ENCODE measurements at regions not wholly inside any gene's neighbourhood (a gene's known extent, or its start where the extent isn't known, plus 50 kb on each side); places are given as distances from the start of the nearest gene placed in this dataset.

DNA sequence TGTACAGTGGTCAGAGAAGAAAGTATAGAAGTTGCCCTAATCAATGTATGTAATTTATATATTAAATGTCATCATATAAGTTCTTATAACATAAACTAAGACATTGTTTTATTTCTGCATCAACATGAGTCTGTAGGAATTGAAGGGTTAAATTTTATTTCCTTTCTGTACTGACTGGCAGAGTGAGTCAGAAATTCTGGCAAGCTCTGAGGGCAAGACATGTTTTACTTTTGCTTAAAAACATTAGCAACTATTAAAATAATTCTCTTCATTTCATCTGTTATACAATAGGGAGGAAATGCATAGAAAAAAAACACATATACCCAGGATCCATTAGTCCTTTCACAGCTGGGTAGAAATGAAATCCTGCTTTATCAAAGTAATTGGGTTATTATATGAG lies 171.4 kb upstream of the ALCAM start:
- peak; percentile 7 for DNase-seq (ENCODE audit: low spot score)

DNA sequence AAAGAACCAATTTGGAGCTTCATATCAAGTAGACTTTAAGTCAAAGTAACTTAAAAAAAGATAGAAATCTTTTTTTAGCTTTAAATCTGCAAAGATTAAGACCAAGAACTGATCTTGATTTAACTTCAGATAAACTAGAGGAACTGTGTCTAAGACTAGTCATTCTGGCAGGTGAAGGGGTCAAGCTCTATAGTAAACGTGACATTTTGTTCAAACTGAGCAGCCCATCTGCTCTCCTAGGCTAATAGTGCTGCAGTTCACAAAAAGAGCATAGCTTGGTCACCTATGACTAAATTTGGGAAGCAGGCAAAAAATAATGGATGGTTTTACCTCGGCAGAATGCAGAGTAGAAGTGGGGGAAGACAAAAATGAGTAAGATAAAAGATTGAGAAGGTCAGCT lies 168.8 kb upstream of the ALCAM start:
- no peak for DNase-seq (ENCODE audit: low spot score)

DNA sequence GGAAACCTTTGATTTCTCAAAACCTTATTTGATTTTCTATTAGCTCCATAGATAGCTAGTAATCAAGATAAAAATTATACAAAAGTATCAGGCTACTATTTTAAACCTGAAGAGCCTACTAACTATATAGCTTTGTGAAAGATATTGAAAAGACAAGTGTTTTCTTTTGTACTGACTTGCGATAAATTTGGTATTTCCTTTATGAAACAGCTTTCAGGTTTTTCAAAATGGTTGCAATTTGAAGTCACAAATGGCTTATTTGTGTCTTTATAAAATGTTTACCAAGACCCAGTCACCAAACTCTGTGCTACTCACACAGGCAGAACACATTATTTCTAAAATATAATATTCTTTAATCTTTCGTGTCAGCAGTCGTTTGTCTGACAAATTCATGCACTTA lies 167.5 kb upstream of the ALCAM start:
- DNase-seq (ENCODE audit: low spot score) = no peak

DNA sequence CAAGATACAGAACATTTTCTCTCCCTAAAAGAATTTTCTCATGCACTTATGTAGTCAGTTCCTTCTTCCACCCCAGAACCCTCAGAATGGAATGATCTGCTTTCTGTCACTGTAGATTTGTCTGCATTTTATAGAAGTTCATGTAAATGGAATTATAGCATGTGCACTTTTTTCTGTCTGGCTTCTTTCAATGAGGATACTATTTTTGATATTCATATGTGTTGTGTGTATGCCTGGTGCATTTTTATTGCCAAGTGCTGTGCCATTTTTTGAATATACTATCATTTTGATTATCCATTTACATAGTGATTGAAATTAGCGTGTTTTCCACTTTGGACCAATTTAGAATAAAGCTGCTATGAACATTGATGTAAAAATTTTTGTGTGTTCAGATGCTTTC lies 156.6 kb upstream of the ALCAM start:
- no peak for DNase-seq (ENCODE audit: low spot score)

DNA sequence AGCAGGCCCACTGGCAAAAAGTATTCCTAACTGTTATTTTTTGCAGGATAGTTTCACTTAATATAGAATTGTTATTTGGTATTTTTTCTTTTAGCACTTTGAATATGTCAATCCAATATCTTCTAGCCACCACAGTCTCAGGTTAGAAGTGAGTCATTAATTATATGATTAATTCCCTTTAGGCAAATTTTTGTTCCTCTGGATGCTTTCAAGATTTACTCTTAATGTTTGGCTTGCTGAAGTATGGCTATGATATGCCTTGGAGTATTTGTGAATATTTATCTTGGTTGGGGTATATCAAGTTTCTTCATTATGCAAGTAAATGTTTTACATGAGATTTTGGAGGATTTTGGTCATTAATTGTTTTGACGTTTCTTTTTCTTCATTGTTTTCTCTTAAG lies 152.1 kb upstream of the ALCAM start:
- DNase-seq (ENCODE audit: low spot score) = no peak

DNA sequence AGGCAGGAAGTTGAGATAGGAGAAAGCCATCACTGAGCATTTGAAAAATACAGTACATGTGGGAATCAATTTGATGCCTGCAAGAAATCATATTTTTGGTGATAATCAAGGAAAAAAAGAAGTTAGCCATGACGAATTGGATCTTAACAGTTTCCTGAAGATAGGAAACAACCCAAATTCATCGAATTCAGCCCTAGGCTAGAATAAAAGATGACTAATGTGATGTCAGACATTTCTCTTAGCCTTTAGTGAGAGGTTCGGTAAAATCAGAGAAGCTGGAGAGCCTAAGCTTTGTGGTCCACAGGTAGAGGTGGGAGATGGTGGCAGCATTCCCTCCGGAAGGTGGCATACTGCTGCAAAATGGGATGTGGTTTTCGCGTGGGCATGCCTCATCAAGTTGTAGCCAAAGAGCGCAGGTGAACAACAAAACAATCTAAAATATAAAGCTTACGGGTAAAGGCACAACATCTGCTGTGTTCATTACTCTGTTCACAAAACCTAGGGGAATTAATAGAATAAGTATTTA lies 144.1 kb upstream of the ALCAM start:
- DNase-seq (ENCODE audit: low spot score) = no peak

DNA sequence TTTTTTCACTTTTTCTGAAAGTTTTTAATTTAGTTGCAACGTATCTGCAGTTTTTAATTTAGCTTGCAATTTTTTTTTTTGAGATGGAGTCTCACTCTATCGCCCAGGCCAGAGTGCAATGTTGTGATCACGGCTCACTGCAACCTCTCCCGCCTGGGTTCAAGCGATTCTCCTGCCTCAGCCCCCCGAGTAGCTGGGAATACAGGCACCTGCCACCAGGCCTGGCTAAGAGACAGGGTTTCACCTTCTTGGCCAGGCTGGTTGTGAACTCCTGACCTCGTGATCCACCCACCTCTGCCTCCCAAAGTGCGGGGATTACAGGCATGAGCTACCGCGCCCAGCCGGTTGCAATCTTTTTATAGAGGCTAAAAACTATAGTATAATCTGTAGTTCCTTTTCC lies 142.9 kb upstream of the ALCAM start:
- no peak for DNase-seq (ENCODE audit: low spot score)

DNA sequence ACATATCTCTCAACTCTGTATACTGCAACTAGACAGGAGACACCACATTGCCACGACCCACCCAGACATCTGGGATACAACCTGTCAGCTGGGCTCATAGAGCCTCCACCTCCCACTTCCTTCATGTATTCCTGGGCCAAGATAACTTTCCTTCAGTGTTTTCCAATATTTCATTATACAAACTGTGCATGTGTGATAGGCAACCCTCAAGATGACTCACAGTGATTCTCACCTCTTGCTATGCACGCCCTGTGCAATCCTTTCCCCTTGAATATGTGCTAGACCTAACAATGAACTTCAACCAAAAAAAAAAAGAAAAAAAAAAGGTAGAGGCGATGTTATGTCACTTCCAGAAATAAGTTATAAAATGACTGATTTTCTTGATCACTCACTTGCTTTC lies 138.0 kb upstream of the ALCAM start:
- DNase-seq (ENCODE audit: low spot score) = peak; percentile 25

DNA sequence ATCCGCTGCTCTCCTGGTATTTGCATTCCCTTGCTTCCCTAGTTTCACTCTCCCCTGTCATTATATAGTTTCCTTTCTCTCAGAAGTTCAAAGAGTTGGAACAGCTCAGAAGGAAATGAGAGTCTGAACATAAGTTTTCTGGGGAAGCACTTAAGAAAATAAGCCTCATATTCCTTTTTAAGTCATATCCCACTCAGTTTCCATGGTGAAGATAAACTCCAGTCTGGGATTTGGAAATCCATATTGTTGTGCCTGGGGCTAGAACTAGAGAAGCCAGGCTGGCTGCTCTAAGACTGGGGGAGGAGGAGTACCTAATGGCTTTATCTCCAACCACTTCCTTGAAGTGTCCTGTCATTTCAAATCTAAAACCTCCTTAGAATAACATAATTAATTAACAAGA lies 134.2 kb upstream of the ALCAM start:
- DNase-seq (ENCODE audit: low spot score) = no peak

DNA sequence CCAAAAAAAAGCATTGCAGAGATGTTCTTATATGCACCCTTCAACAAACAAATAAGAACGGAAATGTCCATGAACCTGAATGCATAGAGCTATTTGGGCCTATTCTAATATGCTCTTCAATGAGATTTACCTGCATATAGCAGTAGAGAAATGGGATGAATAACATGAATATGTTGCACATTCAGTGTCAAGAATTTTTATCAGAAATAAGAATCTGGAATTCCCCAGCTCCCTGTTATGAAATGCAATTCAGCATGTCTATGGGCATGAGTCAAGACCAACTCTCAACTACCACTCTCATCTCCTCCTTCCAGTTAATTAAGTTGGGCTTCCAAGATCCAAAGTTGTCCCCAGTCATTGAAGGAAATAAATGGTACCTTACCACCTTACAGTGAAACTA lies 133.7 kb upstream of the ALCAM start:
- peak; percentile 15 for DNase-seq (ENCODE audit: low spot score)

DNA sequence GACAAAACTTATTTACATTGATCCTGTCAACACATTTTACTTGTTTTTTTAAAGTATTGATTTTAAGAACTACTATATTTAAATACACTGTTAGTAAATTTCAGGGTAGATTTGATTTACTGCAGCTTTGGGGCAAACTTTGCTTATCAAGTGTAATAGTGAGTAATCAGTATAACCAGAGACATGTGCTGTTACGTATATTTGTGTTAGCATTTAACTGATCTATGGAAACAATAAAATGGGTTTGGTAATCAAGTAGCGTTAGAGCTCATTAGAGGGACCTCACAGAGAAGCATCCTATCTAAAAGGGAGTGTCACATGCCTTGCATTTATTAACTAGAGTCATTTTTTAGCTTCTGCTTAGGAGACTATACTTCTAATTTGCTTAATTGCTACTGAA lies 131.5 kb upstream of the ALCAM start:
- DNase-seq (ENCODE audit: low spot score) = no peak

DNA sequence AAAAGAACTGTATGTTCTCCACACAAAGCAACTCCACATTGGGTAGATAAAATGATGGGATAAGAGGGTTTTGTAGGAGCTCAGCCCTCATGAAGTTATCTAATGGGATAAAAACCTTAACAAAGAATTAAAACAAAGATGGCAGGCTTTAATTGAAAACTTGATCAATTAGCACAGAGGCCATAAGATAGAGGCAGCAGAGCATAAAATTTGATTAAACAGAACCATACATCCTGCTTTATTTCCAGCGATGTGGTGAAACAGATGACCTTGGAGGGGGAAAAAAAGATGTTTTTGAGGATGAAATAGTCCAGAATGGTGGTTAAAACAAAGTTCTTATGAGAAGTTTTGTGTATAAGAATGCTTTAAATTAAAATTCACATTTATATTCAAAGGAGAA lies 130.9 kb upstream of the ALCAM start:
- DNase-seq (ENCODE audit: low spot score) = no peak

DNA sequence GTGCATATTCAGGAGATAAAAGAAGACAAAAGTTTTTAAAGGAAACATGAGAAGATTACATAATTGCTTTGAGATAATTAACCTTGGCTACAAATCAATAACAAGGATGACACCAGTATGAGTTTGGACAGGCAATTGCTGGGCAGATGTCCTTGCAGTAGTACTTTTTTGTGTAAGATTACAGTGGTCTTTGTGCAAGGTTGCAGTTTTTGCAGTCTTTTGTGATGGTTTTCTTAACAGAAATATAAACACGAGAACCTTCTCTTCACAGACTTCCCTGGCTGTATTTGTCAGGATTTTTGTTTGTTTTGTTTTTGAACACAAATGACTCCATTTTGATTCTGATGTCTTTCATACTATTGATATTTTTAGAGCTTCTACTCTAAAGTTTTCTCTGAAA lies 128.3 kb upstream of the ALCAM start:
- no peak for DNase-seq (ENCODE audit: low spot score)

DNA sequence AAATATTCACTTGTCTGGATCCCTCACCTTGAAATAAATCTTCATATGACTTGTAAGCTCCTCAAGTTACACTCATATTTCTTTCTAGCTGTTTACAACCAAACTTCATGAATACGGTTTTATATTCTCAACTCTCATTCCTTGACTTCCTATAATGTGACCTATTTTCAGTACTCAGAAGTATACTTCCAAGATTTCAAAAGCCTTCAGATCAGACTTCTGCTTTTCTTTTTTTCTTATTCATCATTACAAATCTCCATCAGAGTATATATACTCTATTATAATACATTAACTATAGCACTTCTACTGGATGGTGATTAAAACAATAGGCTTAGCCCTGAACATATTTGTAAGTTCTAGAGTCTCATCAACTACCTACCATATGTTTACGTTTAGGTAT lies 123.6 kb upstream of the ALCAM start:
- DNase-seq (ENCODE audit: low spot score) = no peak

DNA sequence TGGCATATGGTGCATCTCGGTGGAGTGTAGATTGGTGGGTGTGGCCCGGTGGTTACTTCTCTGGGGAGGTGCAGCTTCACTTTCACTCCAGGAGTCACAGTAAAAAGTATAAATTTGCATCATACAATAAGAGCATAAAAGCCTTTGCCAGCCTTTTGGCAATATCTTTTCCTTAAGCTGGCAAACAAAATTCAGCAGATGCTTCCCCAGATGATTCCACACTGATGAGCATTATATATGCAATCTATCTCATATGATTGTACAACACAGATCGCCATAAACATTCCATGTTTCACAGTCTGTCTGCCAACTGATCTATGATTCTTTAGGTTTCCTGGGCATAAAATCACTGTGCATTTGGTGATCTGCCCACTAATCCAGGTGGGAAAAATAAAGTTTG lies 120.2 kb upstream of the ALCAM start:
- DNase-seq (ENCODE audit: low spot score) = no peak

DNA sequence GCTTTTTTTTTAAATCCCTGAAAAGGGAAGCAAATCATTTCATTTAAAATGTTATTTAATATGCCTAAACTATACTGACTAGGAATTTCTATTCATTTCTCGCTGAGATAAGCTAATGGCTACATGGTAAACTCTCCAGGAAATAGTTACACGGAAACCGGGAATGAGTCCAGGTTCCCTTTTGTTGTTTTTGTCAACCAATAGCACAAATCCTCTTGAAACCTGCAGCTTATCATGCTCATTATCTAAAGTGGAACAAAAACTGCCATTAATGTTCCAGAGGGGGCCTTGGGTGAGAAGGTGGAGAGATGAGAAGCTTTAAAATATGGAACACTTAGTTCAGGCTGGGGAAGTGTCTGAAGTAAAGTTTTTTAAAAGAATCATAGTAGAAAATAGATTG lies 113.5 kb upstream of the ALCAM start:
- DNase-seq (ENCODE audit: low spot score) = no peak

DNA sequence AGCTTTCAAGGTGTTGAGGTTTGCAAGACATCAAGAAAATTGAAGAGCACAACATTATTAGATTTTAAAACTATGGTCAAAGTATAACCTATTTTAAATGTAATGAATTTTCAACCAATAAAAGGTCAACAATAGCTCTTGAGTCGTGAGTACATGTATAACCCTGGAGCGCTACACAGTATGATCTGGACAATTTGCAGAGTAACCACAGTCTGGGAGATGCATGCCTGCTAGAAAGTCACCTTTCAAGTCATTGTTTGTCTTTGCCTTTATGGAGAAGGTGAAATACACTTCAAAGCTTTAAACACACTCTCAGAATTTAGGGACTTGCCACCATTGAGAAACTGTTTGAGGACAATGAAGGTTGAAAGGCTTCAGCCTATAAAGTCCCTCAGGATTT lies 112.6 kb upstream of the ALCAM start:
- no peak for DNase-seq (ENCODE audit: low spot score)

DNA sequence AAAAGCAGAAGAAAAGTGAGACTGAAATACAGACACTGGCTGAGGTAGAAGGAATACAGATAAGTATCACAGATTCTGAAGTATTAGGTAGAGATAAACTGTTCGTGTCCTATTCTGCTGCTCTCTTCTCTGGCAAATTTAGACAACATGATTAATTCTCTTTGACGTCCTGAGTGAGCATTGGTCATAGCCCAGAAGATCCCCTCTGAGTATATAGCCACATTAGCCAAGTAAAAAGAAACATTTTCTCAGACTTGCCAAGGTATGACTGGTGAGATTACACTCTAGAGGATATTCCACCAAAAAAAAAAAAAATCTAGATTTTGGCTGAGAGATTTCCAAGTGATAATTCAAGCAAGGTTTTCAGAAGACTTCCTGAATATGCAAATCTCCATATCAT lies 111.4 kb upstream of the ALCAM start:
- DNase-seq (ENCODE audit: low spot score) = no peak

DNA sequence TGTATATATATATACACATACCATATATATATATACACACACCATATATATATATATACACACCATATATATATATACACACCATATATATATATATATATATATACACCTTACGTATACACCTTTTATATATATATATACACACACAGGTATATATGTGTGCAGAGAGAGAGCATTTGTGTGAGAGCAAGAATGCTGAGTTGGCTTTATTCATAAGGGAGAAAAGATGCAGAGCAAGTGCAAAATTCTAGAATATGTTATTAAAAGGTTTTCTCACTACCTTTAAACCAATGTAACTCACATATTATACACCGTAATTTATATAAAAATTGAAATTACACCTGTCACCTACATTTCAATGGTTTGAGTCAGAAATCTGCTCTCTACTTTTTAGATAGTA lies 107.2 kb upstream of the ALCAM start:
- no peak for DNase-seq (ENCODE audit: low spot score)

DNA sequence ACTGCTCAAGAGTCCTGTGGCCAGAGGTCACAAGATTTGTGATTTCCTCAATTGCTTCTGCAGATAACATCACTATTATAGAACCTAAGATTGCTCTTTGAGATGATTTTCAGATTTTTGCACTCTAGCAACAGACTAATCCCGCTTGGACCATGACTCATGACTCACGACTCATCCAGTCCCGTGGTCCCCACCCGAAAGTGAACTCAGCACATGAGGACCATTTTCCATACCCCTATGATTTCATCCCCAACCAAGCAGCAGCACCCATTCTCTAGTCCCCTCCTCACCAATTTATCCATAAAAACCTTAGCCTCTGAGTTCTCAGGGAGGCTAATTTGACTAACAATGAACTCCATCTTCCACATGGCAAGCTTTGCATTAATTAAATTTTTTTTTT lies 106.3 kb upstream of the ALCAM start:
- DNase-seq (ENCODE audit: low spot score) = no peak

DNA sequence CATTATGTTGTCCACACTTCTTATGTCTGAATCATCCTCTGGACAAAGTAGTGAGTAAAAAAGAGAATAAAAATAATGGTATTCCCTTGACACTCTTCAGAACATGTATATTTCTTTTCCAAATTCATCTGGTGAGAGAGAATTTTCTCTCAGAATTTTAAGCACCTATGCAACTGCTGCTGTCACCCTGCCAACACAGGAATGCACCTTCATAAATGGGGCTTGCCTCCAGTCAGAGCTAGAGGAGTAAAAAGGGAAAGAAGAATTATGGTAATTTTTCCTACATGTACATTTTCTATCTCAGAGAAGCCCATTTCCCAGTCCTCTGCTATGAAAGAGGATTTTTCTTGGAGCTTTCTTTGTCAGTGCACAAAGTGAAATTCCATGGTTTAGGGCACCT lies 92.2 kb upstream of the ALCAM start:
- DNase-seq (ENCODE audit: low spot score) = no peak

DNA sequence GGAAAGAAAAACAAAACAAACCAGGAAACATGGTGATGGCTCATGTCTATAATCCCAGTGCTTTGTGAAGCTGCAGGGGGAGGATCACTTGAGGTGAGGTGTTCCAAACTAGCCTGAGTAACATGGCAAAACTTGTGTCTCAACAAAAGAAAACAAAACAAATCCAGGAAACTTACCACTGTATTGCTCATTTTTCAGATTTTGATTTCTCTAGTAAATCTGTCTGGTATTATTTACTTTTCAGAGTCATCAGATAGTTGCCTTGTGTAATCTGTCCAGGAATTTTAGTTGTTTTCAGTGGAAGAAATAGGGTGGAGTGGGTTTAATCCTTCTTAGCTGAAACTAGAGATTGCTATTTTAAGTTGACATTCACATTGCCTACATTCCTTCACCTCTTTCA lies 91.8 kb upstream of the ALCAM start:
- peak; percentile 54 for DNase-seq (ENCODE audit: low spot score)

DNA sequence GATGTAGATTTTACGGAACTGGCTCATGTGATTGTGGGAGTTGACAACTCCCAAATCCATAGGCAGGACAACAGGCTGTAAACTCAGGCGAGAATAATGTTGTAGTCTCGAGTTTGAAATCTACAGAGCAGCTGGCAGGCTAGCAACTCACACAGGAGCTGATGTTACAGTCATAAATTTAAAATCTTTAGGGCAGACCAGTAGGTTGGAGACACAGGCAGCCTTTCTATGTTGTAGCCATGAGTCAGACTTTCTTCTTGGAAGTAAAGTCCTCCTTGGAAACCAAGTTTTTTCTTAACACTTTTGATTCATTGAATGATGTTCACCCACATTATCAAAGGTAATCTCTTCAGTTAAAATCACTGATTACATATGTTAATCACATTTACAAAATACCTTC lies 89.1 kb upstream of the ALCAM start:
- DNase-seq (ENCODE audit: low spot score) = peak; percentile 8

DNA sequence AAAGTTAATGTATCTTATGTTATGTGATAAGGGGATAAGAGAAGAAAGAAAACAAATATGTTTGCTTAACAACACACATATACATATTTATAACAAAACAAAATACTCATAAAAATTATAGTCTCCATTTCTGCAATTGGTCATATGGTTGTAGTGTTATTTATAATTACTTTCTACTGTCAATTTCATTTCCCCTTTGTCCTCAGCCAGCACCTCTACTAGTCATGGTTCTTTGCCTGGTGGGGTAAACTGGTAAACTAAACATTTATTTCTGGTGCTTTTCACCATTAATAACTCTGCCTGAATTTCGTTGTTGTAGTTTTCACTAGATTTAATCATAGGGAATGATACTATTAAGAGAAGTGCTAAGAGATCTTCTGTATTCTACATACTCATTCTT lies 88.0 kb upstream of the ALCAM start:
- DNase-seq (ENCODE audit: low spot score) = no peak

DNA sequence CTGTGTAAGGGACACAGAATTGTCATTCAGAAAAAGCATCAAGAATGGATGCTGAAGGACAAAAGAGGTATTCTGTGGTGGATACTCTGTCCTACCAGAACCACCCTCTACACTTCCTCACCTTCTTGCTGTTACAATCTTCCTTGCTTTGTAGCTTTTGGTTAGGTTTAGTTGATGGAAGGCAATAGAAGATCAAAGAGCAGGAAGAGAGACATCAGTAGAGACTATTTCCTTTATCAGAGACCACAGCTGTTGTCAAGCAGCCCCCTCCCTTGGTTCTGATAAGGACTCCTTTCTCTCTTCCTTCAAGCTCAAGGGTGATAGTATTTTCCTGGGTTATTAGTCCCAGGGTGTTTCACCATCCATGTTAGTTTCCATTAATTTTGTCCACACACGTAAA lies 84.7 kb upstream of the ALCAM start:
- DNase-seq (ENCODE audit: low spot score) = no peak
